ENCODE measurements at regions not wholly inside any gene's neighbourhood (a gene's known extent, or its start where the extent isn't known, plus 50 kb on each side); places are given as distances from the start of the nearest gene placed in this dataset.
A peak's percentile ranks its signal among the peaks of the same experiment; 100 is the strongest.

GRCh38 chr2:8544171-8544785 is 137.6 kb upstream of the ID2 start:
- no peak for DNase-seq (ENCODE audit: low read depth)
- no peak overlapping the region for H3K4me3 ChIP-seq (ENCODE audit: low read depth, low read length)
- TF ChIP-seq CTCF (conservative IDR thresholded peaks at IDR 0.05; ENCODE audit: low read depth, low read length), result no peak

- H3K4me3 ChIP-seq (ENCODE audit: low read depth, low read length), result no peak overlapping the region
- TF ChIP-seq CTCF (conservative IDR thresholded peaks at IDR 0.05; ENCODE audit: low read depth, low read length), result peak; percentile 19
- no peak for DNase-seq (ENCODE audit: low read depth)
Measured at GRCh38 chr2:8544786-8545694, 136.8 kb upstream of the ID2 start.

- no peak for DNase-seq (ENCODE audit: low read depth)
- H3K4me3 ChIP-seq (ENCODE audit: low read depth, low read length), result no peak overlapping the region
- no peak for TF ChIP-seq CTCF (conservative IDR thresholded peaks at IDR 0.05; ENCODE audit: low read depth, low read length)
Measured at GRCh38 chr2:8545695-8546611, 135.9 kb upstream of the ID2 start.

- no peak for TF ChIP-seq CTCF (conservative IDR thresholded peaks at IDR 0.05; ENCODE audit: low read depth, low read length)
- DNase-seq (ENCODE audit: low read depth), result no peak
- H3K4me3 ChIP-seq (ENCODE audit: low read depth, low read length), result no peak overlapping the region
Measured at GRCh38 chr2:8546612-8547283, 135.1 kb upstream of the ID2 start.

GRCh38 chr2:8547284-8548064 is 134.4 kb upstream of the ID2 start:
- no peak overlapping the region for H3K4me3 ChIP-seq (ENCODE audit: low read depth, low read length)
- DNase-seq (ENCODE audit: low read depth), result no peak
- TF ChIP-seq CTCF (conservative IDR thresholded peaks at IDR 0.05; ENCODE audit: low read depth, low read length), result no peak

Data from epithelial cell of proximal tubule (primary cell).